HCT116 (cell line): ENCODE measurements at regions not wholly inside any gene's neighbourhood (a gene's known extent, or its start where the extent isn't known, plus 50 kb on each side); places are given as distances from the start of the nearest gene placed in this dataset.

Source experiments
- ATAC-seq: fragments of 200-7000 bp; cut with Tn5 transposase; 2 replicates; pipeline ENCODE4 v1.9.1; 2020; ENCODE audit warnings: mild to moderate bottlenecking, moderate library complexity
- BruUV-seq: library from RNA; stranded (reverse); fragments of 400-500 nt; replicated peaks from 2 replicates; lab custom pipeline; 2021; lab: Mats Ljungman, UMichigan
- CTCF ChIA-PET: fragments of 300-600 bp; sonication (Branson Sonifier 250); formaldehyde crosslinking; loops from one replicate; lab custom pipeline; 2021; ENCODE audit warnings: antibody characterized with exemption; lab: Charles Lee
- POLR2A ChIA-PET: fragments of 300-600, 350-600 bp; sonication (Branson Sonifier 250); formaldehyde crosslinking; loops from one replicate; lab custom pipeline; 2021; ENCODE audit warnings: antibody characterized with exemption; lab: Charles Lee
- RAD21 ChIA-PET, 2 experiments: fragments of 300-600 bp; sonication (Branson Sonifier 250); formaldehyde crosslinking; loops; one replicate each; lab custom pipeline; 2023; ENCODE audit warnings: low total read pairs in 2 of 2; ENCODE audit not compliant: uncharacterized antibody in 2 of 2, unreplicated experiment in 2 of 2, low non-redundant PET in 1 of 2; lab: Charles Lee
- DNase-seq: peaks from one replicate; pipeline ENCODE4 v3.0.0-alpha.2; 2010; ENCODE audit warnings: low read depth, low spot score
- H2AFZ ChIP-seq: fragments of 200-600 bp; shearing (Covaris generic), sonication (generic); 2 replicates; pipeline ENCODE4 v1.6.1; 2017; ENCODE audit warnings: low read depth, mixed run types, mixed read lengths, antibody characterized with exemption, low read length; ENCODE audit not compliant: poor library complexity, severe bottlenecking
- H3K27ac ChIP-seq: 2 replicates; pipeline ENCODE4 v1.5.1; 2012; ENCODE audit warnings: low read depth, low read length
- H3K27me3 ChIP-seq: fragments of 200-600 bp; sonication (generic); 2 replicates; pipeline ENCODE4 v1.6.1; 2016; ENCODE audit warnings: mixed run types, low read length, mixed read lengths; ENCODE audit not compliant: insufficient read depth
- H3K36me3 ChIP-seq, 2 experiments: fragments of 200-500 bp in 1 of 2; fragments of 200-600 bp in 1 of 2; sonication (Bioruptor generic) in 1 of 2; sonication (generic) in 1 of 2; 2 replicates each; pipeline versions ENCODE4 v1.5.1 to v1.6.1; 2014 to 2016; ENCODE audit warnings: low read length in 2 of 2, inconsistent platforms in 1 of 2, mixed read lengths in 1 of 2, mixed run types in 1 of 2; ENCODE audit not compliant: insufficient read depth in 2 of 2, control insufficient read depth in 1 of 2
- H3K4me1 ChIP-seq, 2 experiments: fragments of 200-600 bp in 1 of 2; sonication (generic) in 1 of 2; 2 replicates each; pipeline versions ENCODE4 v1.5.1 to v1.6.1; 2012 to 2017; ENCODE audit warnings: low read length in 2 of 2, inconsistent platforms in 1 of 2, mild to moderate bottlenecking in 1 of 2, mixed read lengths in 1 of 2, mixed run types in 1 of 2, moderate library complexity in 1 of 2; ENCODE audit not compliant: insufficient read depth in 2 of 2, control insufficient read depth in 1 of 2
- H3K4me2 ChIP-seq: fragments of 200-600 bp; sonication (generic); 2 replicates; pipeline ENCODE4 v1.6.1; 2017; ENCODE audit warnings: mixed run types, low read length, mixed read lengths
- H3K4me3 ChIP-seq, 2 experiments: fragments of 200-600 bp in 1 of 2; sonication (generic) in 1 of 2; replicated peaks in 1 of 2; 2 replicates each; pipeline ENCODE4 v1.5.1; 2011 to 2016; ENCODE audit warnings: low read length in 2 of 2, control low read depth in 1 of 2, low read depth in 1 of 2, mild to moderate bottlenecking in 1 of 2, mixed read lengths in 1 of 2, mixed run types in 1 of 2
- H3K79me2 ChIP-seq: fragments of 200-600 bp; sonication (generic); 2 replicates; pipeline ENCODE4 v1.6.1; 2017; ENCODE audit warnings: mild to moderate bottlenecking, mixed run types, low read length, moderate library complexity, mixed read lengths; ENCODE audit not compliant: insufficient read depth
- H3K9ac ChIP-seq: fragments of 200-600 bp; sonication (generic); 2 replicates; pipeline ENCODE4 v1.6.1; 2016; ENCODE audit warnings: low read length, mixed read lengths
- H3K9me2 ChIP-seq: fragments of 200-600 bp; sonication (generic), shearing (Covaris generic); 2 replicates; pipeline ENCODE4 v1.6.1; 2017; ENCODE audit warnings: mixed run types, mild to moderate bottlenecking, moderate library complexity; ENCODE audit not compliant: insufficient read depth
- H3K9me3 ChIP-seq, 2 experiments: fragments of 200-500 bp in 1 of 2; fragments of 200-600 bp in 1 of 2; sonication (Bioruptor generic) in 1 of 2; sonication (generic) in 1 of 2; 2 replicates each; pipeline ENCODE4 v1.6.1; 2014 to 2017; ENCODE audit warnings: low read length in 2 of 2, mixed read lengths in 2 of 2, inconsistent platforms in 1 of 2, low read depth in 1 of 2, mild to moderate bottlenecking in 1 of 2, mixed run types in 1 of 2, moderate library complexity in 1 of 2; ENCODE audit not compliant: control insufficient read depth in 1 of 2, insufficient read depth in 1 of 2
- H4K20me1 ChIP-seq: fragments of 200-600 bp; sonication (generic), shearing (Covaris generic); 2 replicates; pipeline ENCODE4 v1.6.1; 2017; ENCODE audit warnings: mixed run types, mild to moderate bottlenecking, moderate library complexity; ENCODE audit not compliant: insufficient read depth
- CBX3 ChIP-seq: IDR thresholded peaks from 2 replicates; pipeline ENCODE4 v1.6.1; 2012; ENCODE audit warnings: low read depth
- ELF1 ChIP-seq: IDR thresholded peaks from 2 replicates; pipeline ENCODE4 v1.6.1; 2012; ENCODE audit warnings: low read depth, borderline replicate concordance
- EZH2phosphoT487 ChIP-seq: fragments of 200-600 bp; IDR thresholded peaks from 2 replicates; pipeline ENCODE4 v1.6.1; 2018; ENCODE audit warnings: antibody characterized with exemption, borderline replicate concordance
- FOSL1 ChIP-seq: IDR thresholded peaks from 2 replicates; pipeline ENCODE4 v1.6.1; 2012; ENCODE audit warnings: low read depth
- MAX ChIP-seq: IDR thresholded peaks from 2 replicates; pipeline ENCODE4 v1.6.1; 2012
- POLR2A ChIP-seq: IDR thresholded peaks from 2 replicates; pipeline ENCODE4 v1.7.0; 2011; ENCODE audit warnings: borderline replicate concordance; ENCODE audit not compliant: insufficient read depth, insufficient read length; ENCODE audit errors: extremely low read depth
- RAD21 ChIP-seq: IDR thresholded peaks from 2 replicates; pipeline ENCODE4 v1.6.1; 2012; ENCODE audit warnings: low read depth, mild to moderate bottlenecking
- YY1 ChIP-seq: IDR thresholded peaks from 2 replicates; pipeline ENCODE4 v1.6.1; 2011; ENCODE audit warnings: low read length, low read depth, moderate library complexity, mild to moderate bottlenecking; ENCODE audit not compliant: insufficient replicate concordance; ENCODE audit errors: extremely low read depth
- ZFX ChIP-seq: fragments of 450-650 bp; IDR thresholded peaks from 2 replicates; pipeline ENCODE4 v1.6.1; 2017
- ZNF274 ChIP-seq: fragments of 200-500 bp; sonication (Bioruptor generic); IDR thresholded peaks from 2 replicates; pipeline ENCODE4 v1.6.1; 2014; ENCODE audit warnings: mild to moderate bottlenecking, low read depth, low read length, inconsistent platforms
- intact Hi-C: fragments of 100-400 bp; cut with micrococcal nuclease; formaldehyde crosslinking; loops from 2 replicates; pipeline ENCODE4 v1.10.0; 2022
- TF ChIP-seq, protein P1 (sequence below): IDR thresholded peaks from 2 replicates; pipeline ENCODE4 v1.6.1; 2012; ENCODE audit warnings: low read depth

DNA sequence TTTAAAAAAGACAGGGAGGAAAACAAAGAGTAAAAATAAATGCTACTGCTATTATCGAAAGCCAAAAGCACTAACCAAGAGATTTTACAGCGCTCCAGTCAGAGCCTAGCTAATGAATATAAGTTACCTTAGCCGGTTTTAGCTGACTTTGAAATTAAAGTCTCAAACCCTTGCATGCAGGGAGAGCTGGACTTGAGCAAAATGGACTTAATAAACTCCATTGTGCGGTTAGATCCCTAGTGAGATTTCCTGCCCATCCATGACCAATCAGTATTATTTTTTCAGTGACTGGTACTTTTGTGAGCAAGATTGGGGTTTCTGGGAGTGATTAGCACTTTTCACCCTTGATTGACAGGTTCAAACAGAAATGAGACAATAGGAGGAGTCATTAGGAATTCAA lies 333.4 kb upstream of the ADGRL2 start (continued):
- TF ChIP-seq MAX, result no peak
- no peak for TF ChIP-seq POLR2A
- TF ChIP-seq, protein P1, sequence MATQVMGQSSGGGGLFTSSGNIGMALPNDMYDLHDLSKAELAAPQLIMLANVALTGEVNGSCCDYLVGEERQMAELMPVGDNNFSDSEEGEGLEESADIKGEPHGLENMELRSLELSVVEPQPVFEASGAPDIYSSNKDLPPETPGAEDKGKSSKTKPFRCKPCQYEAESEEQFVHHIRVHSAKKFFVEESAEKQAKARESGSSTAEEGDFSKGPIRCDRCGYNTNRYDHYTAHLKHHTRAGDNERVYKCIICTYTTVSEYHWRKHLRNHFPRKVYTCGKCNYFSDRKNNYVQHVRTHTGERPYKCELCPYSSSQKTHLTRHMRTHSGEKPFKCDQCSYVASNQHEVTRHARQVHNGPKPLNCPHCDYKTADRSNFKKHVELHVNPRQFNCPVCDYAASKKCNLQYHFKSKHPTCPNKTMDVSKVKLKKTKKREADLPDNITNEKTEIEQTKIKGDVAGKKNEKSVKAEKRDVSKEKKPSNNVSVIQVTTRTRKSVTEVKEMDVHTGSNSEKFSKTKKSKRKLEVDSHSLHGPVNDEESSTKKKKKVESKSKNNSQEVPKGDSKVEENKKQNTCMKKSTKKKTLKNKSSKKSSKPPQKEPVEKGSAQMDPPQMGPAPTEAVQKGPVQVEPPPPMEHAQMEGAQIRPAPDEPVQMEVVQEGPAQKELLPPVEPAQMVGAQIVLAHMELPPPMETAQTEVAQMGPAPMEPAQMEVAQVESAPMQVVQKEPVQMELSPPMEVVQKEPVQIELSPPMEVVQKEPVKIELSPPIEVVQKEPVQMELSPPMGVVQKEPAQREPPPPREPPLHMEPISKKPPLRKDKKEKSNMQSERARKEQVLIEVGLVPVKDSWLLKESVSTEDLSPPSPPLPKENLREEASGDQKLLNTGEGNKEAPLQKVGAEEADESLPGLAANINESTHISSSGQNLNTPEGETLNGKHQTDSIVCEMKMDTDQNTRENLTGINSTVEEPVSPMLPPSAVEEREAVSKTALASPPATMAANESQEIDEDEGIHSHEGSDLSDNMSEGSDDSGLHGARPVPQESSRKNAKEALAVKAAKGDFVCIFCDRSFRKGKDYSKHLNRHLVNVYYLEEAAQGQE, result no peak

DNA sequence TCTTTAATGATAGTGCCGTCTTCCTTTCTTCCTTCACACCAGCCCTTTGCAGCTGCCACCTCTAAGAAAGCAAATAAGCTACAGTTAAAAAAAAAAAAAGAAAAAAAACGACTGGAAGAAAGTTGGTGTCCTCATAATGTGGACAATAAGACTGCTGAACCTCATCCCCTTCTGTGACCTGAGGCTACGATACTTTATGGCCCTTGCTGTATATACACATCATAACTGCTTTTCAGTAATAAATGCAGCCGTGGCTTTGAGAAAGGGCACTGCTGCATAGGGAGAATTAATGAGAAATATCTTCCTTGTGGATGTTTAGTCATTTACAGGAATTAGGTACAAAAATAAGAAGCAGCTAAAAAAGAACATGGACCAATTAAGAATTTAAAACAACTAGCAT lies 333.8 kb upstream of the ADGRL2 start:
- no peaks in the 10 kb centered on the region for H3K27me3 ChIP-seq
- no peaks in the 10 kb centered on the region for H3K36me3 ChIP-seq
- ATAC-seq, result no peak
- no peak overlapping the region for H3K4me3 ChIP-seq
- H3K9me3 ChIP-seq, result no peaks in the 10 kb centered on the region
- ChIA-PET POLR2A (no interaction called here), RAD21 (no interaction called here)
- H3K27ac ChIP-seq, result no peak overlapping the region
- no peak overlapping the region for H3K9ac ChIP-seq
- H3K4me1 ChIP-seq, result no peaks in the 10 kb centered on the region
- intact Hi-C loops, result no loop called here
- no peak overlapping the region for H2AFZ ChIP-seq
- no peak overlapping the region for H3K4me2 ChIP-seq
- no peaks in the 10 kb centered on the region for H3K9me2 ChIP-seq
- no TSS peak for BruUV-seq
- H4K20me1 ChIP-seq, result no peaks in the 10 kb centered on the region
- H3K79me2 ChIP-seq, result no peaks in the 10 kb centered on the region
- TF ChIP-seq ZNF274 (no peak), MAX (no peak), CBX3 (no peak), ZFX (no peak), POLR2A (no peak), RAD21 (no peak), YY1 (no peak), ELF1 (no peak), FOSL1 (no peak), EZH2phosphoT487 (no peak)
- TF ChIP-seq, all 23 proteins: peak for 0
- CTCF ChIA-PET, result no interaction called here
- DNase-seq, result no peak
